Ureter (tissue), 1 donor: ENCODE measurements at regions not wholly inside any gene's neighbourhood (a gene's known extent, or its start where the extent isn't known, plus 50 kb on each side); places are given as distances from the start of the nearest gene placed in this dataset.

Source experiments
- DNase-seq: peaks from one replicate; pipeline ENCODE4 v3.0.0-alpha.2; 2020; ENCODE audit warnings: low spot score
- donor health status: DM: yes; HTN: yes; CAD: no.

DNA sequence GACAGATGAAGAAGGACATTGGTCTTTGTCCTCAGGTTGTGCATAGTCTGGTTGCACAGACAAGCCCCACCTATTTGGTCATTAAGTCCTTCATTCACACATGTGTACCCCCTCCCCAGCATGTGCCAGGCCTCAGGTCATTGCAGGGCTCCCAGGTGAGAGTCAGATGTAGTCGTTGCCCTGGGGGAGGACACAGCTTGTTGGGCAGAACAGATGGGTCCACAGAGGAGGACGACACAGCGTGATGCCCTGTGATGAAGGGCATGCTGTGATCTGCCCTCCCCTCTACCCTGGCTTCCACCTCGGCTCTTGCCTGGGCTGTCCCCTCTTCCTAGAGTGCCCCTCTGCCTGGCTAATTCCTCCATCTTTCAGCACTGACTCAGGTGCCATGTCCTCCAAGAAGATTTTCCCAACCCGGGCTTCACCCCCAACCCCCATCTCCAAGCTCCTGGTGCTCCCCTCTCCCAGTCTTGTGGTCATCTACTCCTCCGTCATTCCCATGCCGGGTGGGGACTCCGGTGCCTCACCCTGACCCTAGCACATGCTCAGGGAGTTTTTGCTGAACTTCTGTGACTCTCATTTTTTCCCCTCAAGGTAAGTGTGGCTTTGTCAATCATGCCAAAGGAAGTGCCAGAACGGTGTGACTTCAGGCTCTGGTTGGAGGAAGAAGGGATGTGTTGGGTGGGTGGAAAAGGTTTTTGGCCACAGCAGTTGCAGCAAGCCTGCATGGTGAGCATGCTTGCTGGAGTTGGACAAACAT is 220.5 kb downstream of the FOXD2 start:
- peak; percentile 30 for DNase-seq

DNA sequence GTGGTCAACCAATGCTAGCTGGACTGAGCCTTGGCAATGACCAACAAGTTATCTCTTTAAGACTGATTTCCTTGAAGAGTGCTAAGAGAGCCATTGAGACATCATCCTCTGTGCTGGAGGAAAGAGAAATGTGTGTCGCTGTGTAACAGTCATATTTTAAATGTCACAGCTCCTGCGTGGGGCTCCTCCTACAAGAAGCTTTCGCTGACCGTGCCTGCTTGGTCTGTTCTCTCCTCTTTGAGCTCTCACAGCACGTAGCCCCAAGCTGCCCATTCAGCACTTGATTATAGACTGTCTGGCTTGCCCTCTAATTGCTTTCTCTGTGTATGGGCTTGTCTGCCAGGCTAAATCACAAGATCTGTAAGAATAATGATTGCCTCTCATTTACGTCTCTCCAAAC is 221.3 kb downstream of the FOXD2 start:
- peak; percentile 18 for DNase-seq

DNA sequence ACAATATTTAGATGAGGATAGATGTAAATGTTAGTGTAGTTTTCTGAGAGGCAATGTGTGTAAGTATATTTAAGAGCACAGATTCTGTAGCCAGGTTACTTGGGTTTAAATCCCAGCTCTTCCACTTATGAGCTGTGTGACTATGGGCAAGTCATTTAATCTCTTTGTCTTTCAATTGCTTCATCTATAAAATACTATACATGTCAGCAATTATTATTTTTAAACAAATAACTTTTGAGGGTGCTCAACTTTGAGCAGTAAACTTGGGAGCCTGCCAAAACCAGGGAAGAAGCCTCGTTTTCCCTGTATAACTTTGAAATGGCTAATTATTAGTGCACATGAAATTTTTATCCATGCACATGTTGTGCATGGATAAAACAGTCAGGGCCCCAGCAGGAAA is 222.8 kb downstream of the FOXD2 start:
- DNase-seq: peak; percentile 8

DNA sequence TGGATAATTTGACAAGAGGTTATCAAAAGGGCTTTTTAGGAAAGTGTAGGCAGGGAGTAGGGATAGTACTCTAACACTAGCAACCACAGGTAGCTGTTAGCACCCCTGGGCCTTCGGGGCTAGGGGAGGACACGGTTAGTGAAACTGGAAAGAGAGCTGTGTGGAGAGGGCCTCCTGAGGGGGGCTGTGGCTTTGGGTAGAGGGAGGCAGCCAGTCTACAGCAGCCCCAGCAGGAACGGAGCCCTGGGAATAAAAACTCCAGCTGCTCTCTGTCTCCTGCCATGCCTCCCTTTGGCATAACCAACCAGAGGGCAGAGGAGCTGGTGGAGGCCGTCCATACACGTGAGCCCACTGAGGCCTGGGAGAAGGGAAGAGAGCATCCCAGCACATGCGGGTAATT is 223.2 kb downstream of the FOXD2 start:
- peak; percentile 20 for DNase-seq

DNA sequence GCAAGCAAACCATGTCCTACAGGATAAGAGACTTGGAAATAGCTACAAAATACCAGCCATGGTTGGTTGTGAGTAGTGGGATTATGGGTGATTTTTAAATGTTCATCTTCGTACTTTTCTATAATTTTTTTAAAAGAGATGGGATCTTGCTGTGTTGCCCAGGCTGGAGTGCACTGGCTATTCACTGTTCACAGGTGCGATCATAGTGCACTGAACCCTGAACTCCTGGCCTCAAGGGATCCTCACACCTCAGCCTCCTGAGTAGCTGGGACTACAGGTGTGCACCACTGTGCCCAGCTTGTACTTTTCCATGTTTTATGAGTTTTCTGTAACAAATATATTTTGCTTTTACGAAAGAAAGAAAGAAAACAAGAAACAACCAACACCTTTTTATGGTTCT is 224.2 kb downstream of the FOXD2 start:
- DNase-seq: peak; percentile 6

DNA sequence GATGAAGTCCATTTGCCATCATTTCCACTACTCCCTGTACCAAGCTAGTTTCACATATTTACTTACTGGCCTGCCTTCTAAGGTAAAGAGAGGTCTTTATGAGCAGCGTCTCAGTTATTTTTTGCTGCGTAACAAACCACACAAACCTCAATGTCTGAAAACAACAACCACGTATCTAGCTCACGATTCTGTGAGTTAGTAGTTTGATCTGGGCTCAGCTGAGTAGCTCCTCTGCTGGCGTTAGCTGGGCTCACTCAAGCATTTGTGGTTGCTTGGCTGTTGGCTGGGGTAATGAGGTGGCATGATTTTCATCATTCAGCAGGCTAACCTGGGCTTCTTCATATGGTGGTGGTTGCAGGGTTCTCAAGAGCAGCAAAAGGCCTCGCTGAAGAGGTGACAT is 225.4 kb downstream of the FOXD2 start:
- DNase-seq: peak; percentile 20

DNA sequence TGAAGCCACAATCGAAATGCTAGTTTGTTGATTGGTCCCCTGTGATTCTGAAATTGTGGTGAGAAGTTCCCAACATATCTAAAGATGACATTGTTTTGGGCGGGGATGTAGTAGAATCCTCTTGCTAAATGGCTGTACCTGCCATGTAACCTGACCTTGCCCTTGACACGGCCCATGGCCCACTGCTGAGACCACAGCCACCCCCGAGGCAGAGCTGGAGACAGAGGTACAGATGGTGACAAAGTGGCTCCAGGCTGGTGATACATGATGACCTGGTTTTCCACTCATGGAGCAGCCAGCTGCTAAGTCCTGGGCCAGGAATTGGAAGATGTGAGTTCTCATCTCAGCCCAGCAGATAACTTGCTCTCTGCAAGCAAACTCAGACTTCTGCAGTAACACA is 226.5 kb downstream of the FOXD2 start:
- peak; percentile 26 for DNase-seq

DNA sequence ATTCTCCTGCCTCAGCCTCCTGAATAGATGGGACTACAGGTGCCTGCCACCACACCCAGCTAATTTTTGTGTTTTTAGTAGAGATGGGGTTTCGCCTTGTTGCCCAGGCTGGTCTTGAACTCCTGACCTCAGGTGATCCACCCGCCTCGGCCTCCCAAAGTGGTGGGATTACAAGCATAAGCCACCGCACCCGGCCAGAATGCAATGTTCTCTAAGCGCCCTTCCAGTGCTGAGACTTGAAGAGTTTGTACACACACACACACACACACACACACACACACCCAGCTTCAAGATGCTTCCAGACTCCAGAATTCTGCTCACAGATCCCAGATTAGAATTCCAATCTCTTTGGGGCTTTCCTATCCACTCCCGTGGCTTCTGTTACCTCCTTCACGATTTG is 227.1 kb downstream of the FOXD2 start:
- DNase-seq: peak; percentile 7

DNA sequence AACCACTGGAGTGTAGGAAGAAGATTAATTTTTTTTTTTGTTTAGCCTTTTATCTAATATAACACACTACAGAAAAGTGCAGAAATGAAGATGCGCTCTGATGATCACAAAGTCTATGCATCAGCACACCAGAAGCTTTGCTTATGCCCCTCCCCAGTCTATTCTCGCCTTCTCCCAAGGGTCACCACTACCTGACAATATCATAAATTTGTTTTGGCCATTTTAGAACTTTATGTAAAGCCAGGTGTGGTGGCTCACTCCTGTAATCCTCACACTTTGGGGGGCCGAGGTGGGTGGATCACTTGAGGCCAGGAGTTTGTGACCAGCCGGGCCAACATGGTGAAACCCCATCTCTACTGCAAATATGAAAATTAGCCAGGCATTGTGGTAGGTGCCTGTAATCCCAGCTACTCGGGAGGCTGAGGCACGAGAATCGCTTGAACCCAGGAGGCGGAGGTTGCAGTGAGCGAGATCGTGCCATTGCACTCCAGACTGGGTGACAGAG is 231.3 kb downstream of the FOXD2 start:
- peak; percentile 24 for DNase-seq

DNA sequence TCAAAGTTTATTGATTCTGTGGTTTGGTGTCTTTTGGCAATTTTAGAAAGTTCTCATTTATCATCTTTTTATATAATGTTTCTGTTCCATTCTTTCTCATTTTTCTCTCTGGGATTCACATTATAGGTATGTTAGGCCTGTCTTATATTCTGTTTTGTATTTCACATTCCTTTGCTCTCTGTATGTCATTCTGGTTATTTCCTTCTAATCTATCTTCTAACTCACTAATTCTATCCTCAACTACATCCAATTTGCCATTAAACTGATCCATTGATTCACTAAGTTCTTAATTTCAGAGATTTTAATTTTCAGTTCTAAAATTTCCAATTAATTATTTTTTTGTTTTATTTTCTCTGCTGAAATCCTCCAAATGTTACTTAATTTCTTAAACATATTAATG is 234.8 kb downstream of the FOXD2 start:
- no peak for DNase-seq

DNA sequence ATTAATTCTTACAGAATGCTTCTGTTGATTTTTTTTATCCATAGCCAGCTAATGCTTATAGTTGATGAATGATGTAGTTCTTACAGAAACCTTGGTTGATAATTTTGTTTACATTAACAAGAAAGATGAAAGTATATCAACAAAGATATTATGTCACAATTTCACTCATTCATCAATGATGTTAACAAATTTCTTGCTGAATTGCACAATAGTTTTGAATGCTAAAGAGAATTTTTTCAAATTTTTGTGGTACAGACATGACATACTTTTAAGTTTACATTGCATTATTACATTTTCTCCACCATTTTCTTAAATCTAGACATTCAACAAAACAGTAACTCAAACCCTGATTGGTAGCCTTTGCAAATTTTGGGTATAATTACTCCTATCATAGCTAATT is 236.3 kb downstream of the FOXD2 start:
- DNase-seq: no peak

DNA sequence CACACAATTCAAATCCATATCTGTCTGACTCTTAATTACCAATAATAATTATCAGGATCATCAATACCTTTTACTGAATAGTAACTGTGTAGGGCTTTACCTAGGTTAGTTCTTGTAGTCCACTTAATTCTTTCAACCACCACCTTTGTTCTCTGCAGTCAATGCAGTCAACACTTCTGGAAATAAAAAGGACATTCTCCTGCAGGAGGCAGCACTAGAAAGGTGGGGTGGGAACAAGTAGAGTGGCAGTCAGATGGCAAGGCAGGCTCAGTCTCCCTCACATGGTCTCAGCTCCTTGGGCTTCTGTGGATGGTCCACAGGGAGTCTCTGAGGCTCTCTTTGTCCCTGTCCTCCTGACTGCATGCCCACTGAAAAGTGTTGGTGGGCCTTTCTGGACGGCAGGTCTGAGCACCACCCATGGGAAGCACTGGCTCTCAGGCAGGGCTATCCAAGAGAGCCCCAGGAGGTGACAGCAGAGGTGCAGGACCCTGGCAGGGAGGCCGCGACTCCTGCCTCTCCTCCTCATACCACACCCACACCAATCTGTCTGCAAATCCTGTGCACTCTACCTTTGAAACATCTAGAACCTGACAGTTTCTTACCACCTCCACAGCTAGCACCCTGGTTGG is 237.3 kb downstream of the FOXD2 start:
- DNase-seq: peak; percentile 24

DNA sequence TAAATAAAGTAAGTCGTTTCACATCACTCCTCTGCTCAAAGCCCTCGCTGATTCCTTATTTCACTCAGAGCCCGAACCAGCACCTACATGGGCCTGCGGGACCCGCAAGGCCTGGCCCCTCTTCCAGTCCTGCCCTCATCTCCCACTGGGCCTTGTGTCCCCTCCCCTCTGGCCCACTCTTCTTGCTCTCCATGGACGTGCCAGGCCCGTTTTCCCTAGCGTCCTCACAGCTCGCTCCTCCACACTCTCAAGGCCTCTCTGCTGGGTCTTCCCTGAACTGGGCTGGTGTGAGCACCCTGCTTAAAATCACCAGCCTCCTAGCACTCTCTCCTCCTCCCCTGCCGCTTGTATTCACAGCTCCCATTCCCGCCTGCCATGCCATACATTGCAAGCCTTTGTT is 237.9 kb downstream of the FOXD2 start:
- DNase-seq: peak; percentile 36

DNA sequence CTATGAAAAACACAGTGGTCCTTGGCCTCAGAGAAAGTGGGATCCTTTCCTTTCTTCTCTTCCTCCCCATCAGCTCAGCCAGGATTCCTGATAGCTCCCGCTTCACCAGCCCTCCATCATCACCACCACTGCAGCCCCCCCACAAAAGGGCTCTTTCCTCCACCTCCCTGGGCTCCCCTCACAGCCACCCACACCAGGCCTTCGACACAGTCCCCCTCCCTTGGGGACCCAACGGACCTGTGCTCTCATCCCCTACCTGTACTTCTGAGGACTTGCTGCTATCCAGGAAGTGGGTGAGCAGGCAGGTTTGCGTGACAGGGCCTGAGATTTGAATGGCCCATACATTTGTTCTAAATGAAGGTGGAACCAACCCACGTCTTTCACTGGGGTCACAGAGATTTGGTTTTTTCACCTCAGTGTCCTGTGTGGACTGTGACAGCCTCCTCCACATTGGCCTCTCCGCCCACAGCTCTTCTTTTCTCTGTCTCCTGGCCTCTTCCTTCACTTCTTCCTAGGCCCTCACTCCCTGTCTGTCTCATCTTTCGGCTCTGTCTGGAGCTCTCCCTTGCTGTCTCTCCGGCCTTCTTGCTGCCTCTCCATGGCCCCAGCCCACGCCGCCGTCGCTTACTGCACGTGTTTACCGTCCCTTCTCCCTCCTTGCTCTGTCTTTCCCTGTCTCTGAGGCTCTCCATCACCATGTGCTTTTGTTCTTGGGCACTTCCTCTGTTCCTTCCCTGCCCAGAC is 238.6 kb downstream of the FOXD2 start:
- DNase-seq: peak; percentile 29

DNA sequence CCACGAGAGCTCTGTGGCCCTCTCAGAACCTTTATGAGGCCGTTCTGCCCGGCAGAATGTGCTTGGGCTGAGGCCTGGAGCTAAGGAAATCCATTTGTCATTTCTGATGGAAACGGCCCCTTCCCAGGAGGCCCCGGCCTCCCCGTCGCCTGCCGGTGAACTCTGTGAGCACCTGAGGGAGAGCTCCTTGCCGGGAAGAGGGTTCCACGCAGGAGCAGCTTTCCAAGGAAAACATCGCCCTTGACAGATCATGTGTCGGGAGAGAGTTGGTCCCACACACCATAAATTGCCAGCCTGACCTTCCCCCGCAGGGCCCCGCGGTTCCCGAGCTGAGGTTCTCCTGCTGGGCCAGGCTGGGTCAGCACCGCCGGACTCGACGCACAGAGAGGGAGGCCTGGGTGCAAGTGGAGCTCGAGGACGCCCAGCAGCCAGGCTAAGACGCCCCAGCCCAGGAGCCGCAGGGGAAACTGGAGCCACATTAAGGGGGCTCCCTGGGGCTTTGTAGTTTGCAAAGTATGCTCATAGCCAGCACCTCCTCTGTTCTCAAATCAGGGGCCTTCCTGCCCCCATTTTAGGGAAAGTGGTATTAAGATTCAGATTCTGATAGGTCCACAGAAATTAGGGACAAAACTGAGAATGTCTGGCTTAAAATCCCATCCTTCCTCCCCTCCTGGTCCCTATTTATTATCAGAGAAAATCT is 239.5 kb downstream of the FOXD2 start:
- DNase-seq: peak; percentile 36

DNA sequence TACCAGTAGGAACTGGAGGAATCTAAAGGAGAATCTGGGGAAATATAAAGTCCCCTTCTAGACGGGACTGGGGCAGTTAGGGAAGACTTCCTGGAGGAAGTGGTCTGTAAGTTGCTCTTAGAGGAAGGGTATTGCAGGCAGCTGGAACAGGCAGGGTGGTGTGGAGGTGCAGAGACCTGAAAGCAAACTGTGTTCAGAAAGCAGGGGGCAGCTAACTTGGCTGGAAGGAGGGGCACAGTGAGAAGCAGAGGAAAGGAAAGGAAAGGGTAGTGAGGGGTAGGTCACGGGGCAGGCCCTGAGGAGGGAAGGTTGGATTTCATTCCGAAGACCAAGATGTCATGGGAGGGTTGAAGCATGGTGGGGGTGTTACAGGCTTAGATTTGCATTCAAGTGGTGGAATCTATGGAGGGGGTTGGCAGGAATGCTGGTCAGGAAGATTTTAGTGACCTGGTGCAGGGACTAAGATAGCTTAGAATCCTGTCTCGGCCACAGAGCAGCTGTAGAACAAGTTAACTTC is 240.7 kb downstream of the FOXD2 start:
- DNase-seq: peak; percentile 22

DNA sequence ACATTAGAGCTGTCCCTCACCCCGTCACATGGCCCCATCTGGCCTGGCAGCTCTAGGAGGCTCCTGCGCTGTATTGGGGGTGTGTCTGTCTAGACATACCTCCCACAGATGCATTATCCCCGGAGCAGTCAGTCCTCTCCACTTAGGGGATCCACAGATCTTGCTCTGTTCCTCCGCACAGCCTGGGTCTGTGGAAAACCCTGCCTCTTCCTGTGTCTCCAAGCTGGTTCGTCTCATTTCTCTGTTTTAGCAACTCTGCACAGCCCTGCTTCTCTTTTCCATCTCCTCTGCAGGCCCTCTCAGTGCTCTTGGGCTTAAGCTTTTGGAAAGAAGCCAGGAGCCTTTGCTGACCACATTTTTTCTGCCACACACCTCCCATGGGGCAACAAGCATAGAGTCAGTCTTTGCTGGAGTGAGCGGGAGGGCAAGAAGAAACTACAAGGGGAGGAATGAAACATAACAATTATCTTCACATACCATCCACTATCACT is 241.5 kb downstream of the FOXD2 start:
- DNase-seq: peak; percentile 36

DNA sequence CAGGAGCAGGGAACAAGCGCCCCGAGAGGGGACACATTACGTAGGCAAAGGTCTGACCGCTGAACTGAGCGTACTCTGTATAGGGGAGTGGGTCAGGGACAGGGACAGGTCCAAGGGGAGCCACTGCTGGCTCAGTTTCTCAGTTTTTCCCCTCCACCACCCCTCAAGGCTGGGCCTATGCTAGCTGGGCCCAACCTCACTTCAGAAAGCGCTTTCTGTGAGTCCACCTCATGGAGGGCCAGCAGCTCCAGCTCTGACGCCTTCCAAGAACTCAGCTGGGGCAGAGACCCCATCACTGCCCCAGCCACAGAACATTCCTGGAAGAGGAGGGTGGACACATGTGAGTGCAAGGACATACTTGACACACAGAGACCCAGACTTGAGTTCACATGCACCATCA is 242.0 kb downstream of the FOXD2 start:
- peak; percentile 24 for DNase-seq

DNA sequence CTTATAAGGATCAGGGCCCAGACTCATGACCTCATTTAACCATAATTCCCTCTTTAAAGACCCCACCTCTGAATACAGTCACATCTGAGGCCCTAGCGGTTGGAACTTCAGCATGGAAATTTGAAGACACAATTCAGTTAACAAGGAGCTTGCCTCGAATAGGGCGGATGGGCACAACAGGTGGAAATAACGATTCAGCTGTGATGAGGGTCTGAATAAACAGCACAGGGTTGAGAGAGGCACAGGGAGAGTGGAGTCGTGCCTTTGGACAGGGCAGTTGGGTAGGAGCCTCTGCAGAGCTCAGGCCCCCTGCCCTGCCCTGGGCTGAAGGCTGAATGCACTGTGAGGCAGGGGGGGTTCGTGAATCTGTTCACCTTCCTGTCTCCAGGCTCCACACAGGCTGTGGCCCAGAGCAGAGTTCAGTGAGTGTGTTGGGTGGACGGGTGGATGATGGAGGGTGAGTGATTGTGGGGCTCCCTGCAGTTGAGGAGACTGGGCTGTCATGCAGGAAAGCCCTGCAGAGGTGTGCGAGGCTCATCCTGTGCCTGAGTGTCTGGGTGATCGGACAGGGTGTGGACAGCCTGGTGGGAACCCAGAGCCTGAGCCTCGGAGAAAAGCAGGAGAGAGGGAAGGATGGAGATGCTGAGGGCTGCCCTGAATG is 243.1 kb downstream of the FOXD2 start:
- DNase-seq: peak; percentile 29

DNA sequence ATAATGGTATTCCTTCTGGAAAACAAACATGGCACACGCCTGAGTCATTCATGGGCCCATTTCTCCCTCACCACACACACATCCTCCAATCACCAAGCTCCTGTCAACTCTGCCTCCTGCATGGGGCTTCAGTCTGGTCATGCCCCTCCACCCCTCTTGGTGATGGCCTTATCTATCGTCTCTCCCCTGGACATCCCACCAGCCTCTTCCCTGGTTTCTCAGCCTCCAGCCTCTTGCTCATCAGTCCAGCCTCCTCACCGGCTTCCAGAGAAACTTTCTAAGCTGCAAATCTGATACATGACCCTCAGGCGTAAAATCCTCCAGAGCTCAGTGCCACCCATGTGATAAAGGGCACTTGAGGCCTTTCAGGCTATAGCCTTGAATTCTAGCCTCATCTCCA is 243.9 kb downstream of the FOXD2 start:
- DNase-seq: peak; percentile 31

DNA sequence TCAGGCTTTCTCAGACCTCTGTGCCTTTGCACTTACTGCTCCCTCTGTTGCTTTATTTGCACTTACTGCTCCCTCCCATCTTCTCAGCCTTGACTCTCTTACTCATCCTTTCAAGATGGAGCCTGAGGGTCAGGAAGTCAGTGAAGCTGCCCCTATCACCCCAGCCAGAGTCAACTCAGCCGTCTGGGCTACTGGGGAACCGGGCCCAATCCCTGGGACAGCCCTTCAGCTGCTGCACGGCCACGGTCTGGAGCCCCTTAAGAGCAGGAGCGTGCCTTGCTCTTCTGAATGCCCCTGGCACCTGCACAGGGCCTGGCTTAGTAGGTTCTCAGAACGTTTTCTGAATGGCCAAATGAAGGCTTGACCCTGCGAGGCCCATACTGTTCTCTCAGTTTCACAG is 244.4 kb downstream of the FOXD2 start:
- peak; percentile 17 for DNase-seq
